ENCODE measurements at regions not wholly inside any gene's neighbourhood (a gene's known extent, or its start where the extent isn't known, plus 50 kb on each side); places are given as distances from the start of the nearest gene placed in this dataset.
A peak's percentile ranks its signal among the peaks of the same experiment; 100 is the strongest.

DNA sequence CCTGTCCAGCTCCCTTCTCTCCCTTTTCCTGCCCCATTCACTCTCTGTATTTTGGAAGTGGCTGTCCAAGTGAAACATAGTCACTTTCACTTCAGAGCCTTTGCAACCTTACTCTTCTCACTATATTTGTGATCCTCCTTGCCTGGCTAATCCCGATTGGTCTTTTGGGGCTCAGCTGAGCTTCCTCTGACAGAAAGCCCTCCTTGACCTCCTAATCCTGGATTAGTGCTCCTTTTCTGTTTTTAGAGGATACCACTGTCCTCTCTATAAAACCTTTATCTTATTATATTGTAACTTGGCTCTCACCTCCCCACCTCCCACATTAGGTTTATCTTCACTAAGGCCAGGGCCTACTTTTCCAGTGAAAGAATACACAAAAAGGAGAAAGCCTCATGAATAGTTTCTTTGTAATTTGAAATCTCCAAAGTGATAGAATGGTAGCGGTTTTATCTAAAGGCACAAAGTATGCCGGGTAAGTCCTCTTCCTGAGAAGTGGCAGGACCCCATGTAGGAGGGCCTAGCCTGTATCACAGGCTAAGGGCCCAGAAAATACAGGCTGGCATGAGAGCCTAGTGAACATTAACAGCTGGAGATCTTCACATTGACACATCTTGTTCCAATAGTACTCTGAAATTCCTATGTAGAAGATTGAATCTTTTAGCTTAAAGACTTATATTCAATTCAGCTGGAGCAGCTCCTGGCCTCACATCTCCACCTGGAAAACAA is 83.1 kb upstream of the GAREM1 start:
- Histone ChIP-seq H3K4me1 (ENCODE audit: insufficient read depth, low read length, poor library complexity, severe bottlenecking) (no peaks in the 10 kb centered on the region), H2AFZ (ENCODE audit: low read length) (no peak overlapping the region), H3K9me2 (replicated peaks; ENCODE audit: low read depth, low read length) (no peaks in the 10 kb centered on the region), H3K36me3 (ENCODE audit: insufficient read depth, low read length) (no peaks in the 10 kb centered on the region), H4K20me1 (ENCODE audit: insufficient read depth, low read length, poor library complexity, severe bottlenecking) (no peaks in the 10 kb centered on the region), H3K4me3 (ENCODE audit: low read length, poor library complexity, severe bottlenecking) (no peak overlapping the region), H3K79me2 (ENCODE audit: insufficient read depth, low read length) (no peaks in the 10 kb centered on the region), H3K9ac (ENCODE audit: low read depth, low read length, poor library complexity, severe bottlenecking) (no peak overlapping the region), H3K4me2 (ENCODE audit: low read depth, low read length, poor library complexity, severe bottlenecking) (no peak overlapping the region), H3K27me3 (ENCODE audit: insufficient read depth, low read length, poor library complexity, severe bottlenecking) (no peaks in the 10 kb centered on the region), H3K9me3 (ENCODE audit: insufficient read depth, low read depth, low read length) (no peaks in the 10 kb centered on the region), H3F3A (ENCODE audit: low read depth) (no peaks in the 10 kb centered on the region)
- no peak for TF ChIP-seq EZH2phosphoT487 (IDR thresholded peaks at IDR 0.05; ENCODE audit: borderline replicate concordance)
- TF ChIP-seq, protein P1, sequence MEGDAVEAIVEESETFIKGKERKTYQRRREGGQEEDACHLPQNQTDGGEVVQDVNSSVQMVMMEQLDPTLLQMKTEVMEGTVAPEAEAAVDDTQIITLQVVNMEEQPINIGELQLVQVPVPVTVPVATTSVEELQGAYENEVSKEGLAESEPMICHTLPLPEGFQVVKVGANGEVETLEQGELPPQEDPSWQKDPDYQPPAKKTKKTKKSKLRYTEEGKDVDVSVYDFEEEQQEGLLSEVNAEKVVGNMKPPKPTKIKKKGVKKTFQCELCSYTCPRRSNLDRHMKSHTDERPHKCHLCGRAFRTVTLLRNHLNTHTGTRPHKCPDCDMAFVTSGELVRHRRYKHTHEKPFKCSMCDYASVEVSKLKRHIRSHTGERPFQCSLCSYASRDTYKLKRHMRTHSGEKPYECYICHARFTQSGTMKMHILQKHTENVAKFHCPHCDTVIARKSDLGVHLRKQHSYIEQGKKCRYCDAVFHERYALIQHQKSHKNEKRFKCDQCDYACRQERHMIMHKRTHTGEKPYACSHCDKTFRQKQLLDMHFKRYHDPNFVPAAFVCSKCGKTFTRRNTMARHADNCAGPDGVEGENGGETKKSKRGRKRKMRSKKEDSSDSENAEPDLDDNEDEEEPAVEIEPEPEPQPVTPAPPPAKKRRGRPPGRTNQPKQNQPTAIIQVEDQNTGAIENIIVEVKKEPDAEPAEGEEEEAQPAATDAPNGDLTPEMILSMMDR (conservative IDR thresholded peaks at IDR 0.05; ENCODE audit: low read length): no peak

DNA sequence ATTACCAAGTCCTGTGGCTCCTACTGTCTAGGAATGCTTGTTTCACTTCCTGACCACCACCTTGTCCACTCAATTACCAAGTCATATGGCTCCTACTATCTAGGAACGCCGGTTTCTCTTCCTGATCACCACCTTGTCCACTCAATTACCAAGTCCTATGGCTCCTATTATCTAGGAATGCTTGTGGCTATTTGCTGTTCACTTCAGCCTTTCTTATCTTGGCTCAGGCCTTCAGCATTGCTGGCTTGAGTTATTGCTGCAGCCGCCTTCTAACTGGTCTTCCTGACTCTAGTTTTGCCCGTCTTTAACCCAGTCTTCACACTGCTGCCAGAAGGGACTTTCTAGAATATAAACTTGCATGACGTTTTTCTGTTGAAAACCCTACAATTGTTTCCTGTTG is 82.5 kb upstream of the GAREM1 start:
- no peaks in the 10 kb centered on the region for H3K79me2 ChIP-seq (ENCODE audit: insufficient read depth, low read length)
- no peaks in the 10 kb centered on the region for H3K9me2 ChIP-seq (replicated peaks; ENCODE audit: low read depth, low read length)
- H3K36me3 ChIP-seq (ENCODE audit: insufficient read depth, low read length): no peaks in the 10 kb centered on the region
- no peak overlapping the region for H3K4me2 ChIP-seq (ENCODE audit: low read depth, low read length, poor library complexity, severe bottlenecking)
- no peak overlapping the region for H3K9ac ChIP-seq (ENCODE audit: low read depth, low read length, poor library complexity, severe bottlenecking)
- TF ChIP-seq, protein P1 (conservative IDR thresholded peaks at IDR 0.05; ENCODE audit: low read length): no peak
- TF ChIP-seq EZH2phosphoT487 (IDR thresholded peaks at IDR 0.05; ENCODE audit: borderline replicate concordance): no peak
- no peak overlapping the region for H3K4me3 ChIP-seq (ENCODE audit: low read length, poor library complexity, severe bottlenecking)
- H2AFZ ChIP-seq (ENCODE audit: low read length): 0 out of 2 replicates have a peak overlapping the region, but pooled peaks have one; percentile 72
- H4K20me1 ChIP-seq (ENCODE audit: insufficient read depth, low read length, poor library complexity, severe bottlenecking): no peaks in the 10 kb centered on the region
- H3K9me3 ChIP-seq (ENCODE audit: insufficient read depth, low read depth, low read length): no peaks in the 10 kb centered on the region
- H3F3A ChIP-seq (ENCODE audit: low read depth): no peaks in the 10 kb centered on the region
- no peaks in the 10 kb centered on the region for H3K27me3 ChIP-seq (ENCODE audit: insufficient read depth, low read length, poor library complexity, severe bottlenecking)
- H3K4me1 ChIP-seq (ENCODE audit: insufficient read depth, low read length, poor library complexity, severe bottlenecking): no peaks in the 10 kb centered on the region

DNA sequence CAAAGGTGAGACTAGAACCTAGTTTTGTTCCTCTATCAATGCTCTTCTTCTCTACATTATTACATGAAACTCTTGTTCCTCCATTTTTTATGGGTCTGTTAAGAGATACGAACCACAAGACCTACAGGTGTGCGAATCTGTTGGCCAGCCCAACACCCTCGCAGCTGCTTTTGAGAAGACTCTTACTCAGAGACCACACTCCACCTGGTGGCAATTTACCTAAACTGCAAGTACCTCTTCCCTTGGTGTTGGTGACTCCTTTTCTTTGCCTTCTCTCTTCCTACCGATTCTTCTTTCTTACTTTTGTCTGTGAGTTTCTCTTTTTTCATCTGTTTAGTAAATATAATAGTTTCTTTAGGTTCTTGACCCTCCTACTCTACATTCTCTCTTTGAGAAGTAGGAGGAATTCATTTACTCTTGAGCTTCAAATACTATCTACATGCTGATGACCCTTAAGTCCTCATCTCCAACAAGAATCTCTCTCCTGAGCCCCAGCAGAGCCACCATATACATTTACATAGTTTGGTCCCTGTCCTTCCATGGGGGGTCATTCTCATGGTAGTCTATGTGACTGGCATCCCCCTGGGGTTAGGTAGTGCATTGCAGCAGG is 81.8 kb upstream of the GAREM1 start:
- Histone ChIP-seq H3K9ac (ENCODE audit: low read depth, low read length, poor library complexity, severe bottlenecking) (no peak overlapping the region), H3K27me3 (ENCODE audit: insufficient read depth, low read length, poor library complexity, severe bottlenecking) (no peaks in the 10 kb centered on the region), H2AFZ (ENCODE audit: low read length) (peak overlapping the region; percentile 72; the same call in 1 of the 2 replicates), H3K4me2 (ENCODE audit: low read depth, low read length, poor library complexity, severe bottlenecking) (no peak overlapping the region), H3K9me2 (replicated peaks; ENCODE audit: low read depth, low read length) (no peaks in the 10 kb centered on the region), H4K20me1 (ENCODE audit: insufficient read depth, low read length, poor library complexity, severe bottlenecking) (no peaks in the 10 kb centered on the region), H3K4me1 (ENCODE audit: insufficient read depth, low read length, poor library complexity, severe bottlenecking) (no peaks in the 10 kb centered on the region), H3K4me3 (ENCODE audit: low read length, poor library complexity, severe bottlenecking) (no peak overlapping the region), H3K79me2 (ENCODE audit: insufficient read depth, low read length) (no peaks in the 10 kb centered on the region), H3K36me3 (ENCODE audit: insufficient read depth, low read length) (no peaks in the 10 kb centered on the region), H3K9me3 (ENCODE audit: insufficient read depth, low read depth, low read length) (no peaks in the 10 kb centered on the region), H3F3A (ENCODE audit: low read depth) (no peaks in the 10 kb centered on the region)
- TF ChIP-seq, protein P1 (conservative IDR thresholded peaks at IDR 0.05; ENCODE audit: low read length): peak; percentile 78
- TF ChIP-seq EZH2phosphoT487 (IDR thresholded peaks at IDR 0.05; ENCODE audit: borderline replicate concordance): no peak

All from Loucy (cell line).